ENCODE measurements at regions not wholly inside any gene's neighbourhood (a gene's known extent, or its start where the extent isn't known, plus 50 kb on each side); places are given as distances from the start of the nearest gene placed in this dataset.

DNA sequence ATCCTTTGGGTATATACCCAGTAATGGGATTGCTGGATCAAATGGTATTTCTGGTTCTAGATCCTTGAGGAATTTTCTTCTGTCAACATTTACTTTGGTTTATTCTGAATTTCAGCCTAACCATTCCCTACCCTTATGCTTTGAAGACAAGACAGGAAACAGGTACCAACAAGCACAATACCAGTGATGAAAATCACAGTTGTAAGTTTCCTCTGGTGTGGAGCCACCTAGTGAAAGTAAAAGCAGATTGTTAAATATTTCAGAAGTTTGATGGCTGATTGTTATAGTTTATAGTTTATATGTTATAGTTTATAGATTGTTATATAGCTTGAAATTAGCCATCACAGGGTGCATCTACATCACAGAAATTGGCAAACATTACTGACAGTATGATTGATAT lies 104.5 kb upstream of the AGA start:
- TF ChIP-seq, protein P1, sequence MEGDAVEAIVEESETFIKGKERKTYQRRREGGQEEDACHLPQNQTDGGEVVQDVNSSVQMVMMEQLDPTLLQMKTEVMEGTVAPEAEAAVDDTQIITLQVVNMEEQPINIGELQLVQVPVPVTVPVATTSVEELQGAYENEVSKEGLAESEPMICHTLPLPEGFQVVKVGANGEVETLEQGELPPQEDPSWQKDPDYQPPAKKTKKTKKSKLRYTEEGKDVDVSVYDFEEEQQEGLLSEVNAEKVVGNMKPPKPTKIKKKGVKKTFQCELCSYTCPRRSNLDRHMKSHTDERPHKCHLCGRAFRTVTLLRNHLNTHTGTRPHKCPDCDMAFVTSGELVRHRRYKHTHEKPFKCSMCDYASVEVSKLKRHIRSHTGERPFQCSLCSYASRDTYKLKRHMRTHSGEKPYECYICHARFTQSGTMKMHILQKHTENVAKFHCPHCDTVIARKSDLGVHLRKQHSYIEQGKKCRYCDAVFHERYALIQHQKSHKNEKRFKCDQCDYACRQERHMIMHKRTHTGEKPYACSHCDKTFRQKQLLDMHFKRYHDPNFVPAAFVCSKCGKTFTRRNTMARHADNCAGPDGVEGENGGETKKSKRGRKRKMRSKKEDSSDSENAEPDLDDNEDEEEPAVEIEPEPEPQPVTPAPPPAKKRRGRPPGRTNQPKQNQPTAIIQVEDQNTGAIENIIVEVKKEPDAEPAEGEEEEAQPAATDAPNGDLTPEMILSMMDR (conservative IDR thresholded peaks at IDR 0.05; ENCODE audit: low read depth, low read length) = peak; percentile 40
- DNase-seq (ENCODE audit: low read depth) = no peak

DNA sequence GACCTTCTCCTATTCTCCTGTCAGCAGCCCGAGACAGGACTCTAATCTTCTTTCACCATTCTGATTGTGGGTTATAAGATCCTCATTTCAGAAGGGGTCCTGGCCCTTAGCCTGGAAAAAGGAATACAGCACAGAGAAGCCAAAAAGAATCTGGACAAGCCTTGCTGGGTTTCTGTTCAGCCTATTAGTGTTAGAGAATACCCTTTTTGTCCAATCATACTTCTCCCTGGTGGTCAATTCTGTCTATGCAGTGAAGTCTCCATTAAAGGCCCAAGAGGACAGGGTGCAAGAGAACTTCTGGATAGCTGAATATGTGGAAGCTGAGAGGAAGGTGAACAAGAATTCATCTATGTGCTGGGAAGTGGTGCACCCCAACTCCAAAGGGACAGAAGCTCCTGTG lies 105.7 kb upstream of the AGA start:
- DNase-seq (ENCODE audit: low read depth) = no peak
- H3K4me3 ChIP-seq (ENCODE audit: low read depth, low read length) = no peak overlapping the region
- TF ChIP-seq, protein P1 (conservative IDR thresholded peaks at IDR 0.05; ENCODE audit: low read depth, low read length) = peak; percentile 14

More for the DNA sequence above, 104.5 kb upstream of the AGA start:
- H3K4me3 ChIP-seq (ENCODE audit: low read depth, low read length) = no peak overlapping the region

DNA sequence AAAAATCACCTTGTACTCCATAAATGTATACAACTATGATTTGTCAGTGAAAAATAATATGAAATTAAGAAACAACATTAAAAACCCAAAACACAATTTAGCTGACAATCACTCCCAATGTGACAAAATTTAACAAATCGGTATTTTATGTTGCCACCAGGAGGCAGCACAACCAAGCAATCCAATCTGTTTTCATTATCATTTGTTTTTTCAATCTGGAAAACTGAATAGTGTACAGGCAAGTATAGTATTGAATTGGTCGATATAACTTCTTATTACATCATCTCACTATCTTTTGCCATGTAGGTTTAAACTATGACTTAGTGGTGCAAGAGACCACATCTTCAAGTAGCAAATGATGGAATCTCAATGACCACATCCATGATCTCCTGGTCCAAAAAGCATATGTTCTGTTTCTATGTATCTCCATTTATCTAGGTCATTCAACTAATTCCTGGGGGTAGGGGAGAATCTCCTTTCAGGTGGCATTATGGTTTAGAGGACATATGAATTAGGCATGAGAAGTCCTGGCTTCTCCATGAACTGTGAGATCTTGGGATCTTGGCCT lies 112.9 kb upstream of the AGA start:
- no peak overlapping the region for H3K4me3 ChIP-seq (ENCODE audit: low read depth, low read length)
- DNase-seq (ENCODE audit: low read depth) = no peak
- TF ChIP-seq, protein P1 (conservative IDR thresholded peaks at IDR 0.05; ENCODE audit: low read depth, low read length) = peak; percentile 79

DNA sequence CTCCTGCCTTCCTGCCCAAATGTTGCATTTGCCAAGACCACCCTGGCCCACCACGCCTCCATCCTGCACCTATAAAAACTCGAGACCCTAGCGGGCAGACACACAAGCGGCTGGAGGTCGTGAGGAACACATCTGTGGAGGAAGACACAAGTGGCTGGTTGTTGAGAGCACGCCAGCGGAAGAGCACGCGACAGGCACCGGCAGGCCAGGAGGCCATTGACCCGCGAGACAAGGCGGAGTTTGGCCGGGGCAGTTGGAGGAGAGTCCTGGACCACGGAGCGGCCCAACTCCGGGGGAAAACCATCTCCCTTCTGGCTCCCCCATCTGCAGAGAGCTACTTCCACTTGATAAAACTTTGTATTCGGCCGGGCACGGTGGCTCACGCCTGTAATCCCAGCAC lies 115.2 kb upstream of the AGA start:
- DNase-seq (ENCODE audit: low read depth) = no peak
- no peak overlapping the region for H3K4me3 ChIP-seq (ENCODE audit: low read depth, low read length)
- TF ChIP-seq, protein P1 (conservative IDR thresholded peaks at IDR 0.05; ENCODE audit: low read depth, low read length) = no peak

DNA sequence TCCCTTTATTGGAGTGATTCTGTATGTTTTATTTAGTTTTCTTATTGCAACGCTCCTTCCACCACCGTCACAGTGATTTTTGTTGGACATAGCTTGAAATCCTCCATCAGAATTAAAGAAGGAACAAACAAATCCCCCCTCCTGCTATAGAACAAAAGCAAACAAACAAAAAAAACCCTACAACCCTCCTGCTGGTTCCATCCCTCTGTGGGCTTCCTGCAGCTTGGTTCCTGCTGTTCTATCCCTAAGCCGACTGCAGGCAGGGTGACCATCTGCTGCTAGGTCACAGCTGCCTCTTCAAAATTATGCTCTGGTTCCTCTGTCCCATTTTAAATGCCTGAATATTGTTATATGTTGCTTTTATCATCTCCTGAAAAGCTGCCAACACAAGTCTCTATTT lies 116.8 kb upstream of the AGA start:
- DNase-seq (ENCODE audit: low read depth) = no peak
- H3K4me3 ChIP-seq (ENCODE audit: low read depth, low read length) = no peak overlapping the region
- TF ChIP-seq, protein P1 (conservative IDR thresholded peaks at IDR 0.05; ENCODE audit: low read depth, low read length) = no peak

DNA sequence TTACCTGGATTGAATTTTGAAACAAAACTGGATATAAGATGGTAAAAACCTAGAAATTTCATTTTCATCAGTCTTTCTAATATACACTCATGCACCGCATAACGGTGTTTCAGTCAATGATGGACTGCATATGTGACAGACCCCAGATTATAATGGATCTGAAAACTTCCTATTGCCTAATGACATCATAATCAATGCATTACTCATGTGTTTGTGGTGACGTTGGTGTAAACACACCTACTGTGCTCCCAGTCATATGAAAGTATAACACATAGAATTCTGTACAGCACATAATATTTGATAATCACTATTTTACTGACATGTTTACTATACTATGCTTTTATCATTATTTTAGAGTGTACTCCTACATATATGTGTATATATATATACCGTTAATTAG lies 119.9 kb upstream of the AGA start:
- TF ChIP-seq, protein P1 (conservative IDR thresholded peaks at IDR 0.05; ENCODE audit: low read depth, low read length) = no peak
- no peak overlapping the region for H3K4me3 ChIP-seq (ENCODE audit: low read depth, low read length)
- DNase-seq (ENCODE audit: low read depth) = no peak

GRCh38 chr4:177562859-177563258 lies 120.6 kb upstream of the AGA start:
- DNase-seq (ENCODE audit: low read depth) = peak; percentile 15
- H3K4me3 ChIP-seq (ENCODE audit: low read depth, low read length) = no peak overlapping the region
- TF ChIP-seq, protein P1 (conservative IDR thresholded peaks at IDR 0.05; ENCODE audit: low read depth, low read length) = no peak

Measured in epithelial cell of proximal tubule (primary cell).